ENCODE measurements at regions not wholly inside any gene's neighbourhood (a gene's known extent, or its start where the extent isn't known, plus 50 kb on each side); places are given as distances from the start of the nearest gene placed in this dataset.
"Not testable (repeated sequence)": the region's sequence is repeated elsewhere in the genome, so short reads cannot be mapped to it uniquely, and the experiment has no call there.

- no peak for DNase-seq
Observed at GRCh38 chr2:234181121-234181520, 130.6 kb downstream of the SPP2 start.

GRCh38 chr2:234179031-234179363 lies 128.5 kb downstream of the SPP2 start:
- DNase-seq, result no peak

GRCh38 chr2:234178330-234179030 lies 128.0 kb downstream of the SPP2 start:
- DNase-seq, result no peak

GRCh38 chr2:234175649-234176048 lies 125.1 kb downstream of the SPP2 start:
- DNase-seq, result no peak

GRCh38 chr2:234174742-234175141 lies 124.2 kb downstream of the SPP2 start:
- no peak for DNase-seq

- no peak for DNase-seq
Observed at GRCh38 chr2:234172532-234172931, 122.0 kb downstream of the SPP2 start.

GRCh38 chr2:234172066-234172465 lies 121.6 kb downstream of the SPP2 start:
- DNase-seq, result no peak

GRCh38 chr2:234171666-234172065 lies 121.2 kb downstream of the SPP2 start:
- DNase-seq, result no peak

GRCh38 chr2:234169674-234170073 lies 119.2 kb downstream of the SPP2 start:
- DNase-seq, result no peak

- DNase-seq, result not testable (repeated sequence)
Observed at GRCh38 chr2:234168605-234169570, 118.4 kb downstream of the SPP2 start.

- no peak for DNase-seq
Observed at GRCh38 chr2:234166531-234166930, 116.0 kb downstream of the SPP2 start.

GRCh38 chr2:234165421-234165820 lies 114.9 kb downstream of the SPP2 start:
- no peak for DNase-seq

GRCh38 chr2:234164493-234165413 lies 114.3 kb downstream of the SPP2 start:
- peak; percentile 79 for DNase-seq

- no peak for DNase-seq
Observed at GRCh38 chr2:234163510-234164045, 113.1 kb downstream of the SPP2 start.

GRCh38 chr2:234162861-234163260 lies 112.4 kb downstream of the SPP2 start:
- no peak for DNase-seq

- DNase-seq, result no peak
Observed at GRCh38 chr2:234161932-234162331, 111.4 kb downstream of the SPP2 start.

- no peak for DNase-seq
Observed at GRCh38 chr2:234158812-234159211, 108.3 kb downstream of the SPP2 start.

GRCh38 chr2:234157817-234158588 lies 107.5 kb downstream of the SPP2 start:
- DNase-seq, result no peak

- no peak for DNase-seq
Observed at GRCh38 chr2:234156326-234156725, 105.8 kb downstream of the SPP2 start.

- not testable (repeated sequence) for DNase-seq
Observed at GRCh38 chr2:234152835-234153234, 102.3 kb downstream of the SPP2 start.

- peak; percentile 24 for DNase-seq
Observed at GRCh38 chr2:234147335-234147861, 96.9 kb downstream of the SPP2 start.

All from CD4-positive, alpha-beta T cell treated with Interleukin-17A for 4 hours (primary cell).